IMR-90 (cell line): ENCODE measurements at regions not wholly inside any gene's neighbourhood (a gene's known extent, or its start where the extent isn't known, plus 50 kb on each side); places are given as distances from the start of the nearest gene placed in this dataset.

Experiments used
- ATAC-seq: fragments of 200-7000 bp; cut with Tn5 transposase; 2 replicates; pipeline ENCODE4 v1.9.1; 2020; ENCODE audit warnings: low read depth, mild to moderate bottlenecking, moderate library complexity
- BruUV-seq: library from RNA; stranded (reverse); fragments of 400-500 nt; replicated peaks from 2 replicates; lab custom pipeline; 2021; lab: Mats Ljungman, UMichigan
- CTCF ChIA-PET: fragments of 300-600 bp; formaldehyde crosslinking; extraction: SDS; loops from one replicate; lab custom pipeline; 2021; ENCODE audit warnings: antibody characterized with exemption; lab: Yijun Ruan, JAX
- POLR2A ChIA-PET: fragments of 300-600 bp; sonication (Branson Sonifier 250); formaldehyde crosslinking; loops from one replicate; lab custom pipeline; 2022; ENCODE audit warnings: antibody characterized with exemption; ENCODE audit not compliant: unreplicated experiment; lab: Charles Lee
- DNase-seq: peaks from one replicate; pipeline ENCODE4 v3.0.0; 2013
- H2AFZ ChIP-seq: replicated peaks from 2 replicates; pipeline ENCODE3; 2013; ENCODE audit warnings: low read length, mild to moderate bottlenecking; ENCODE audit not compliant: poor library complexity
- H2AK5ac ChIP-seq: 2 replicates; pipeline ENCODE4 v1.6.1; 2013; ENCODE audit warnings: low read depth, low read length, inconsistent platforms
- H2AK9ac ChIP-seq: replicated peaks from 2 replicates; pipeline ENCODE3; 2013; ENCODE audit warnings: mild to moderate bottlenecking, low read depth, low read length, moderate library complexity; ENCODE audit not compliant: poor library complexity
- H2BK120ac ChIP-seq: 2 replicates; pipeline ENCODE4 v1.6.1; 2013; ENCODE audit warnings: low read depth, low read length, inconsistent platforms
- H2BK15ac ChIP-seq: 3 replicates; pipeline ENCODE4 v1.6.1; 2013; ENCODE audit warnings: low read depth, low read length, inconsistent platforms
- H2BK20ac ChIP-seq: 2 replicates; pipeline ENCODE4 v1.6.1; 2013; ENCODE audit warnings: low read depth, mild to moderate bottlenecking, inconsistent platforms, low read length, moderate library complexity
- H2BK5ac ChIP-seq: 2 replicates; pipeline ENCODE4 v1.6.1; 2013; ENCODE audit warnings: mild to moderate bottlenecking, low read depth, low read length, inconsistent platforms; ENCODE audit not compliant: poor library complexity, severe bottlenecking
- H3K14ac ChIP-seq: replicated peaks from 2 replicates; pipeline ENCODE4 v1.6.1; 2013; ENCODE audit warnings: low read depth, low read length, inconsistent platforms
- H3K18ac ChIP-seq: 2 replicates; pipeline ENCODE4 v1.6.1; 2013; ENCODE audit warnings: low read depth, low read length, control low read depth
- H3K23ac ChIP-seq: 2 replicates; pipeline ENCODE4 v1.6.1; 2013; ENCODE audit warnings: low read depth, low read length, inconsistent platforms
- H3K27ac ChIP-seq: 2 replicates; pipeline ENCODE4 v1.5.1; 2013; ENCODE audit warnings: mild to moderate bottlenecking, control low read depth, low read length; ENCODE audit not compliant: insufficient read depth
- H3K27me3 ChIP-seq: 2 replicates; pipeline ENCODE4 v1.6.1; 2013; ENCODE audit warnings: low read length; ENCODE audit not compliant: control insufficient read depth, insufficient read depth
- H3K36me3 ChIP-seq: 2 replicates; pipeline ENCODE4 v1.6.1; 2013; ENCODE audit warnings: low read length, mixed read lengths; ENCODE audit not compliant: control insufficient read depth, insufficient read depth
- H3K4ac ChIP-seq: 2 replicates; pipeline ENCODE4 v1.6.1; 2013; ENCODE audit warnings: low read depth, low read length, inconsistent platforms
- H3K4me1 ChIP-seq: 2 replicates; pipeline ENCODE4 v1.6.1; 2013; ENCODE audit warnings: low read length, mixed read lengths; ENCODE audit not compliant: control insufficient read depth, insufficient read depth
- H3K4me2 ChIP-seq: 2 replicates; pipeline ENCODE4 v1.6.1; 2013; ENCODE audit warnings: low read depth, mild to moderate bottlenecking, control low read depth, low read length, moderate library complexity
- H3K4me3 ChIP-seq: 2 replicates; pipeline ENCODE4 v1.5.1; 2013; ENCODE audit warnings: low read depth, mild to moderate bottlenecking, control low read depth, low read length, moderate library complexity; ENCODE audit not compliant: insufficient read depth
- H3K56ac ChIP-seq: 2 replicates; pipeline ENCODE4 v1.6.1; 2013; ENCODE audit warnings: low read length, inconsistent platforms; ENCODE audit not compliant: insufficient read depth; ENCODE audit errors: extremely low read depth
- H3K79me1 ChIP-seq, 2 experiments: 2 replicates each; pipeline ENCODE4 v1.6.1; 2013; ENCODE audit warnings: low read length in 2 of 2, inconsistent platforms in 1 of 2, low read depth in 1 of 2
- H3K9ac ChIP-seq: 2 replicates; pipeline ENCODE4 v1.6.1; 2013; ENCODE audit warnings: low read depth, low read length, control low read depth
- H3K9me1 ChIP-seq: 2 replicates; pipeline ENCODE4 v1.6.1; 2013; ENCODE audit warnings: low read length, inconsistent platforms; ENCODE audit not compliant: insufficient read depth
- H3K9me3 ChIP-seq: 2 replicates; pipeline ENCODE4 v1.6.1; 2013; ENCODE audit warnings: low read length; ENCODE audit not compliant: control insufficient read depth, insufficient read depth
- H4K20me1 ChIP-seq: 2 replicates; pipeline ENCODE4 v1.6.1; 2013; ENCODE audit warnings: low read length, inconsistent platforms; ENCODE audit not compliant: insufficient read depth
- H4K5ac ChIP-seq: 2 replicates; pipeline ENCODE4 v1.6.1; 2013; ENCODE audit warnings: mild to moderate bottlenecking, low read depth, low read length, control low read depth
- H4K8ac ChIP-seq, 2 experiments: 2 replicates each; pipeline ENCODE4 v1.6.1; 2013; ENCODE audit warnings: low read depth in 2 of 2, low read length in 2 of 2, control low read depth in 1 of 2, inconsistent platforms in 1 of 2
- H4K91ac ChIP-seq: 2 replicates; pipeline ENCODE4 v1.6.1; 2013; ENCODE audit warnings: low read depth, low read length, inconsistent platforms; ENCODE audit not compliant: insufficient read depth
- BHLHE40 ChIP-seq: fragments of 150-350 bp; IDR thresholded peaks from 2 replicates; pipeline ENCODE4 v1.6.1; 2016; ENCODE audit warnings: mild to moderate bottlenecking, low read depth, low read length
- CHD1 ChIP-seq: IDR thresholded peaks from 2 replicates; pipeline ENCODE4 v1.6.1; 2012; ENCODE audit warnings: low read depth, low read length, improper control_type of control experiment
- NFE2L2 ChIP-seq: fragments of 150-350 bp; IDR thresholded peaks from 2 replicates; pipeline ENCODE4 v1.6.1; 2016; ENCODE audit warnings: low read depth, mild to moderate bottlenecking, low read length
- POLR2A ChIP-seq: IDR thresholded peaks from 2 replicates; pipeline ENCODE4 v1.6.1; 2012; ENCODE audit warnings: mild to moderate bottlenecking, low read depth, low read length
- RAD21 ChIP-seq: IDR thresholded peaks from 2 replicates; pipeline ENCODE4 v1.6.1; 2012; ENCODE audit warnings: low read length, improper control_type of control experiment
- RCOR1 ChIP-seq: IDR thresholded peaks from 2 replicates; pipeline ENCODE4 v1.6.1; 2012; ENCODE audit warnings: mild to moderate bottlenecking, low read length, improper control_type of control experiment; ENCODE audit not compliant: insufficient replicate concordance
- WGBS, 2 experiments: methylation state at CpG; one replicate each; pipeline versions ENCODE4 v1.1.5 to v1.1.7; 2013; ENCODE audit warnings: missing lambda C conversion rate in 2 of 2; ENCODE audit not compliant: insufficient read length in 1 of 2; ENCODE audit errors: extremely low coverage in 2 of 2; 5-methylcytosine and 5-hydroxymethylcytosine counted together
- dilution Hi-C: fragments of 300-500 bp; cut with HindIII; formaldehyde crosslinking; loops from one replicate; pipeline ENCODE4 v1.14.3; 2018; ENCODE audit warnings: low sequenced_read_pairs; ENCODE audit not compliant: unreplicated experiment
- in situ Hi-C: fragments of 300-500 bp; cut with MboI; formaldehyde crosslinking; loops from 3 replicates; pipeline ENCODE4 v1.14.3; 2019; ENCODE audit warnings: low sequenced_read_pairs, inconsistent platforms, mixed read lengths
- intact Hi-C: fragments of 100-400 bp; cut with micrococcal nuclease; formaldehyde crosslinking; loops from 2 replicates; pipeline ENCODE4 v1.10.0; 2022

GRCh38 chr2:151033271-151034248 is 228.1 kb downstream of the RBM43 start:
- Histone ChIP-seq H3K36me3 (no peaks in the 10 kb centered on the region), H3K4me2 (no peak overlapping the region), H2AK9ac (no peak overlapping the region), H3K4me1 (peaks cover 5% of the 10 kb centered on the region), H2BK20ac (peak overlapping the region; percentile 57), H3K4ac (peak overlapping the region; percentile 47; the same call in 1 of the 2 replicates), H3K18ac (peak overlapping the region; percentile 84), H3K27me3 (no peaks in the 10 kb centered on the region), H2AK5ac (no peak overlapping the region; the same call in 1 of the 2 replicates), H3K9me3 (no peaks in the 10 kb centered on the region), H4K91ac (no peak overlapping the region), H3K79me1 (no peaks in the 10 kb centered on the region), H2BK15ac (peak overlapping the region; percentile 6; the same call in 1 of the 3 replicates), H3K14ac (no peak overlapping the region), H3K9me1 (no peaks in the 10 kb centered on the region), H2AFZ (no peak overlapping the region), H2BK5ac (peak overlapping the region; percentile 40), H4K20me1 (no peaks in the 10 kb centered on the region), H2BK120ac (peak overlapping the region; percentile 33; the same call in 1 of the 2 replicates), H4K5ac (peak overlapping the region; percentile 46; the same call in 1 of the 2 replicates), H3K9ac (peak overlapping the region; percentile 46; the same call in 1 of the 2 replicates), H4K8ac (no peak overlapping the region), H3K27ac (peak overlapping the region; percentile 86; the same call in 1 of the 2 replicates), H3K56ac (no peak overlapping the region), H3K4me3 (no peak overlapping the region), H3K23ac (no peak overlapping the region)
- in situ Hi-C loops (loop anchor here (10.0 to 25.0 kb wide), 2 partner anchors 539 to 1446 kb away; partner anchors contain the start of gene MMADHC), intact Hi-C loops (loop anchor here (2.0 to 10.0 kb wide), 4 partner anchors 205 to 546 kb away; partner anchors contain the start of gene RND3), dilution Hi-C loops (no loop called here)
- BruUV-seq, result no TSS peak
- POLR2A ChIA-PET, result interaction anchor here (0.6 kb wide), 1 partner anchor 359 kb away, joined by 4 read pairs; no protein-coding TSS in a partner anchor
- TF ChIP-seq BHLHE40 (no peak), RCOR1 (no peak), NFE2L2 (no peak), RAD21 (no peak), POLR2A (no peak), CHD1 (no peak)
- 60% methylated on average over 1 of the region's 4 CpGs; no CpG with 5 or more reads in 1 of the 2 experiments for WGBS, 2 experiments
- ATAC-seq (no peak), DNase-seq (no peak)
- CTCF ChIA-PET, result interaction anchor here (1.4 kb wide), 1 partner anchor 18 kb away, joined by 4 read pairs; no protein-coding TSS in a partner anchor
